Neural progenitor cell (in vitro differentiated cells): ENCODE measurements at regions not wholly inside any gene's neighbourhood (a gene's known extent, or its start where the extent isn't known, plus 50 kb on each side); places are given as distances from the start of the nearest gene placed in this dataset.

Source experiments
- DNase-seq: peaks from one replicate; pipeline ENCODE4 v3.0.0-alpha.2; 2016; ENCODE audit warnings: low spot score
- H2AFZ ChIP-seq: fragments of 200-600 bp; sonication (generic); replicated peaks from 2 replicates; pipeline ENCODE4 v1.6.1; 2016; ENCODE audit warnings: antibody characterized with exemption
- H3F3A ChIP-seq: fragments of 200-600 bp; sonication (generic); 2 replicates; pipeline ENCODE4 v1.6.1; 2016; ENCODE audit warnings: antibody characterized with exemption, low read depth
- H3K27ac ChIP-seq: fragments of 200-600 bp; sonication (generic); 2 replicates; pipeline ENCODE4 v1.5.1; 2016; ENCODE audit warnings: mild to moderate bottlenecking
- H3K27me3 ChIP-seq: fragments of 200-600 bp; sonication (generic); 2 replicates; pipeline ENCODE4 v1.6.1; 2016; ENCODE audit warnings: mild to moderate bottlenecking, moderate library complexity
- H3K36me3 ChIP-seq: fragments of 200-600 bp; sonication (generic); 2 replicates; pipeline ENCODE4 v1.5.1; 2016
- H3K4me1 ChIP-seq: fragments of 200-600 bp; sonication (generic); 2 replicates; pipeline ENCODE4 v1.6.1; 2016; ENCODE audit warnings: mixed run types
- H3K4me2 ChIP-seq: fragments of 200-600 bp; sonication (generic); 2 replicates; pipeline ENCODE4 v1.6.1; 2016
- H3K4me3 ChIP-seq: fragments of 200-600 bp; sonication (generic); 2 replicates; pipeline ENCODE4 v1.5.1; 2016
- H3K79me2 ChIP-seq: fragments of 200-600 bp; sonication (generic); 2 replicates; pipeline ENCODE4 v1.6.1; 2016; ENCODE audit warnings: low read depth
- H3K9ac ChIP-seq: fragments of 200-600 bp; sonication (generic); 2 replicates; pipeline ENCODE4 v1.6.1; 2016
- H3K9me3 ChIP-seq: fragments of 200-600 bp; sonication (generic); 2 replicates; pipeline ENCODE4 v1.5.1; 2016; ENCODE audit warnings: low read depth
- H4K20me1 ChIP-seq: fragments of 200-600 bp; sonication (generic); 2 replicates; pipeline ENCODE4 v1.6.1; 2016; ENCODE audit warnings: low read depth
- H3K27ac Mint-ChIP-seq: 3 replicates; pipeline ENCODE4 v1.8.0; 2021; ENCODE audit warnings: mixed read lengths
- H3K27me3 Mint-ChIP-seq: 2 replicates; pipeline ENCODE4 v1.8.0; 2022; ENCODE audit warnings: low read depth, mild to moderate bottlenecking, inconsistent platforms, moderate library complexity, mixed read lengths; ENCODE audit not compliant: insufficient read depth
- H3K36me3 Mint-ChIP-seq: 3 replicates; pipeline ENCODE4 v1.8.0; 2021; ENCODE audit warnings: mixed read lengths
- H3K4me1 Mint-ChIP-seq: 3 replicates; pipeline ENCODE4 v1.8.0; 2021; ENCODE audit warnings: mixed read lengths
- H3K4me3 Mint-ChIP-seq: 3 replicates; pipeline ENCODE4 v1.8.0; 2021; ENCODE audit warnings: mild to moderate bottlenecking, moderate library complexity, mixed read lengths
- H3K9me3 Mint-ChIP-seq: 3 replicates; pipeline ENCODE4 v1.8.0; 2020; ENCODE audit warnings: mixed read lengths
- CTCF ChIP-seq: fragments of 200-600 bp; sonication (generic); IDR thresholded peaks from 2 replicates; pipeline ENCODE4 v1.5.1; 2017; ENCODE audit warnings: antibody characterized with exemption, mild to moderate bottlenecking
- EZH2 ChIP-seq: fragments of 200-600 bp; sonication (generic); IDR thresholded peaks from 2 replicates; pipeline ENCODE4 v1.6.1; 2017; ENCODE audit warnings: antibody characterized with exemption, mild to moderate bottlenecking, moderate library complexity
- EZH2phosphoT487 ChIP-seq: fragments of 200-600 bp; sonication (generic); IDR thresholded peaks from 2 replicates; pipeline ENCODE4 v1.6.1; 2017; ENCODE audit warnings: antibody characterized with exemption

- no peak overlapping the region for H3K4me2 ChIP-seq
- Mint-ChIP-seq H3K36me3 (no peaks in the 10 kb centered on the region), H3K9me3 (no peaks in the 10 kb centered on the region), H3K4me1 (no peaks in the 10 kb centered on the region), H3K27ac (no peak overlapping the region), H3K4me3 (no peak overlapping the region), H3K27me3 (no peaks in the 10 kb centered on the region)
- H3K36me3 ChIP-seq = no peaks in the 10 kb centered on the region
- H4K20me1 ChIP-seq = no peaks in the 10 kb centered on the region
- no peak overlapping the region for H2AFZ ChIP-seq
- no peak for DNase-seq
- H3K27me3 ChIP-seq = no peaks in the 10 kb centered on the region
- H3K4me1 ChIP-seq = no peaks in the 10 kb centered on the region
- no peaks in the 10 kb centered on the region for H3K79me2 ChIP-seq
- no peaks in the 10 kb centered on the region for H3F3A ChIP-seq
- TF ChIP-seq EZH2phosphoT487 (no peak), CTCF (no peak), EZH2 (no peak)
- H3K9ac ChIP-seq = no peak overlapping the region
- H3K9me3 ChIP-seq = no peaks in the 10 kb centered on the region
- H3K4me3 ChIP-seq = no peak overlapping the region
- no peak overlapping the region for H3K27ac ChIP-seq
Measured at GRCh38 chr4:179437962-179438361, 1995.7 kb upstream of the AGA start.

- no peaks in the 10 kb centered on the region for H3K4me1 ChIP-seq
- no peaks in the 10 kb centered on the region for H3K36me3 ChIP-seq
- H3F3A ChIP-seq = no peaks in the 10 kb centered on the region
- H4K20me1 ChIP-seq = no peaks in the 10 kb centered on the region
- TF ChIP-seq EZH2phosphoT487 (no peak), EZH2 (no peak), CTCF (no peak)
- H2AFZ ChIP-seq = no peak overlapping the region
- Mint-ChIP-seq H3K4me3 (no peak overlapping the region), H3K36me3 (no peaks in the 10 kb centered on the region), H3K9me3 (no peaks in the 10 kb centered on the region), H3K27ac (no peak overlapping the region), H3K27me3 (peaks cover 2% of the 10 kb centered on the region), H3K4me1 (no peaks in the 10 kb centered on the region)
- H3K27me3 ChIP-seq = no peaks in the 10 kb centered on the region
- DNase-seq = no peak
- no peak overlapping the region for H3K9ac ChIP-seq
- no peak overlapping the region for H3K27ac ChIP-seq
- no peaks in the 10 kb centered on the region for H3K79me2 ChIP-seq
- H3K4me3 ChIP-seq = no peak overlapping the region
- H3K9me3 ChIP-seq = no peaks in the 10 kb centered on the region
- no peak overlapping the region for H3K4me2 ChIP-seq
Measured at GRCh38 chr4:179441596-179441995, 1999.4 kb upstream of the AGA start.

DNA sequence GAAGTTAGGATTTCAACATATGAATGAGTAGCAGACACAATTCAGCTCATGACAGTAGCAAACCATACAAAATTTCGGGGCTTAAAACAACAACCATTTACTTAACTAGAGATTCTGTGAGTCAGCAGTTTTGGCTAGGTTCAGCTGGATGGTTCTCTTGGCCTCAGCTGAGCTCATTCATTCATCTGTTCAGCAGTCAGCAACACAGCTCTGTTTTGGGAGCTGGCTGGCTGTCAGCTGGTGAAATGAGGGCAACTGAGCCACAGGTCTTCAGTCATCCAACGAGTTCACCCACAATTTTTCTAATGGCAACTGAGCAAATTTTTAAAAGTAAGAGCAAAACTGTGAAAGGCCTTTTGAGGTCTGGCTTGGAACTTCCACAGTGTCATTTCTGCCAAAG is 2005.1 kb upstream of the AGA start:
- H2AFZ ChIP-seq = no peak overlapping the region
- H3K9me3 Mint-ChIP-seq = no peaks in the 10 kb centered on the region
- no peaks in the 10 kb centered on the region for H3K36me3 ChIP-seq
- H3K27me3 ChIP-seq = no peaks in the 10 kb centered on the region
- no peaks in the 10 kb centered on the region for H3F3A ChIP-seq
- no peaks in the 10 kb centered on the region for H3K79me2 ChIP-seq
- H3K27ac Mint-ChIP-seq = no peak overlapping the region
- H3K4me1 Mint-ChIP-seq = no peaks in the 10 kb centered on the region
- H3K27ac ChIP-seq = no peak overlapping the region
- H3K36me3 Mint-ChIP-seq = no peaks in the 10 kb centered on the region
- no peak overlapping the region for H3K9ac ChIP-seq
- no peak for DNase-seq
- H4K20me1 ChIP-seq = no peaks in the 10 kb centered on the region
- no peaks in the 10 kb centered on the region for H3K4me1 ChIP-seq
- no peak overlapping the region for H3K4me2 ChIP-seq
- no peak for TF ChIP-seq CTCF
- TF ChIP-seq EZH2 = no peak
- no peak for TF ChIP-seq EZH2phosphoT487
- H3K27me3 Mint-ChIP-seq = peaks cover 5% of the 10 kb centered on the region
- H3K4me3 Mint-ChIP-seq = no peak overlapping the region
- no peaks in the 10 kb centered on the region for H3K9me3 ChIP-seq
- H3K4me3 ChIP-seq = no peak overlapping the region
